A549 (cell line): ENCODE measurements at regions not wholly inside any gene's neighbourhood (a gene's known extent, or its start where the extent isn't known, plus 50 kb on each side); places are given as distances from the start of the nearest gene placed in this dataset.

Source experiments
- ATAC-seq, 2 experiments: fragments of 200-7000 bp in 1 of 2; fragments of >200 bp in 1 of 2; cut with Nextera tagmentation in 1 of 2; cut with Tn5 transposase in 1 of 2; 3 replicates each; pipeline versions ENCODE4 v1.8.0 to v1.9.1; 2018 to 2020; ENCODE audit warnings: mild to moderate bottlenecking in 1 of 2, moderate library complexity in 1 of 2
- CTCF ChIA-PET: fragments of 300-600 bp; sonication (Branson Sonifier 250); formaldehyde crosslinking; extraction: SDS; loops from one replicate; lab custom pipeline; 2021; ENCODE audit warnings: antibody characterized with exemption, inconsistent platforms; lab: Yijun Ruan, JAX
- POLR2A ChIA-PET: fragments of 350-600 bp; formaldehyde crosslinking; extraction: SDS; loops from one replicate; lab custom pipeline; 2021; ENCODE audit warnings: antibody characterized with exemption, inconsistent platforms; lab: Yijun Ruan, JAX
- DNase-seq, 2 experiments: peaks; one replicate each; pipeline versions ENCODE4 v3.0.0 to v3.0.0-alpha.2; 2011 to 2016; ENCODE audit warnings: low read depth in 1 of 2, low spot score in 1 of 2
- FAIRE-seq: peaks from 2 replicates; lab custom pipeline; 2011; peaks lifted over from hg19 to GRCh38; lab: Jason Lieb, UNC
- H3K27ac ChIP-seq, 2 experiments: fragments of >200 bp; sonication (Bioruptor Twin); formaldehyde crosslinking; 3 replicates each; pipeline ENCODE4 v1.5.1; 2016 to 2017
- H3K4me1 ChIP-seq: fragments of >200 bp; sonication (Bioruptor Twin); formaldehyde crosslinking; 3 replicates; pipeline ENCODE4 v1.6.1; 2016
- H3K4me2 ChIP-seq: fragments of >200 bp; sonication (Bioruptor Twin); formaldehyde crosslinking; 3 replicates; pipeline ENCODE4 v1.6.1; 2016
- H3K4me3 ChIP-seq: fragments of >200 bp; sonication (Bioruptor Twin); formaldehyde crosslinking; 3 replicates; pipeline ENCODE4 v1.5.1; 2016
- H3K9me3 ChIP-seq: fragments of >200 bp; sonication (Bioruptor Twin); formaldehyde crosslinking; 3 replicates; pipeline ENCODE4 v1.6.1; 2016
- CBX8 ChIP-seq: fragments of 200-600 bp; sonication (generic); IDR thresholded peaks from 2 replicates; pipeline ENCODE4 v1.6.1; 2016
- CEBPB ChIP-seq, 2 experiments: fragments of >200 bp in 1 of 2; sonication (Bioruptor Twin) in 1 of 2; formaldehyde crosslinking in 1 of 2; IDR thresholded peaks; 2 replicates each; pipeline ENCODE4 v1.6.1; 2012 to 2016
- CHD2 ChIP-seq: fragments of 150-350 bp; IDR thresholded peaks from 2 replicates; pipeline ENCODE4 v1.6.1; 2014; ENCODE audit warnings: low read length; ENCODE audit not compliant: partially characterized antibody
- EHMT2 ChIP-seq: fragments of 200-600 bp; sonication (generic); IDR thresholded peaks from 2 replicates; pipeline ENCODE4 v1.6.1; 2016; ENCODE audit warnings: antibody characterized with exemption, low read depth, mild to moderate bottlenecking, moderate library complexity
- EP300 ChIP-seq, 2 experiments: fragments of >200 bp; sonication (Bioruptor Twin); formaldehyde crosslinking; IDR thresholded peaks; 2 replicates in 1 of 2; 3 replicates in 1 of 2; pipeline ENCODE4 v1.6.1; 2016 to 2017
- ESRRA ChIP-seq: fragments of 150-350 bp; IDR thresholded peaks from 2 replicates; pipeline ENCODE4 v1.6.1; 2014; ENCODE audit warnings: mild to moderate bottlenecking, low read length, borderline replicate concordance
- FOSB ChIP-seq: fragments of 250-450 bp; sonication (Bioruptor Pico); IDR thresholded peaks from 2 replicates; pipeline ENCODE4 v1.5.0; 2020; ENCODE audit warnings: mild to moderate bottlenecking, moderate library complexity
- FOXS1 ChIP-seq: fragments of 250-450 bp; sonication (Bioruptor Pico); IDR thresholded peaks from 2 replicates; pipeline ENCODE4 v1.5.0; 2020; ENCODE audit warnings: mild to moderate bottlenecking, moderate library complexity
- GATA3 ChIP-seq: IDR thresholded peaks from 2 replicates; pipeline ENCODE4 v1.6.1; 2012; ENCODE audit warnings: borderline replicate concordance
- HDAC2 ChIP-seq: fragments of 200-600 bp; sonication (generic); IDR thresholded peaks from 2 replicates; pipeline ENCODE4 v1.6.1; 2016
- HEYL ChIP-seq: fragments of 250-450 bp; sonication (Bioruptor Pico); IDR thresholded peaks from 2 replicates; pipeline ENCODE4 v1.8.0; 2021; ENCODE audit warnings: mild to moderate bottlenecking, moderate library complexity
- HOXB5 ChIP-seq: fragments of 250-450 bp; sonication (Bioruptor Pico); IDR thresholded peaks from 2 replicates; pipeline ENCODE4 v1.5.0; 2020; ENCODE audit warnings: mild to moderate bottlenecking, moderate library complexity
- JUN ChIP-seq, 2 experiments: fragments of >200 bp; sonication (Bioruptor Twin); formaldehyde crosslinking; IDR thresholded peaks; 2 replicates in 1 of 2; 3 replicates in 1 of 2; pipeline ENCODE4 v1.6.1; 2016 to 2017
- JUNB ChIP-seq: fragments of >200 bp; sonication (Bioruptor Twin); formaldehyde crosslinking; IDR thresholded peaks from 2 replicates; pipeline ENCODE4 v1.6.1; 2016
- MAZ ChIP-seq: fragments of 150-350 bp; IDR thresholded peaks from 2 replicates; pipeline ENCODE4 v1.6.1; 2014; ENCODE audit warnings: antibody characterized with exemption, low read depth, low read length, borderline replicate concordance
- MYC ChIP-seq: IDR thresholded peaks from 2 replicates; pipeline ENCODE4 v1.6.1; 2012; ENCODE audit warnings: mild to moderate bottlenecking, inconsistent platforms, low read length, improper control_type of control experiment, borderline replicate concordance
- POLR2AphosphoS2 ChIP-seq: conservative IDR thresholded peaks from 2 replicates; pipeline ENCODE4 v1.6.1; 2012; ENCODE audit warnings: low read length, improper control_type of control experiment, inconsistent platforms
- RAD21 ChIP-seq, 2 experiments: fragments of >200 bp in 1 of 2; sonication (Bioruptor Twin) in 1 of 2; formaldehyde crosslinking in 1 of 2; IDR thresholded peaks in 1 of 2; conservative IDR thresholded peaks in 1 of 2; 2 replicates in 1 of 2; 3 replicates in 1 of 2; pipeline ENCODE4 v1.6.1; 2012 to 2018; ENCODE audit warnings: inconsistent platforms in 1 of 2
- RARB ChIP-seq: fragments of 250-450 bp; sonication (Bioruptor Pico); IDR thresholded peaks from 2 replicates; pipeline ENCODE4 v1.8.0; 2021; ENCODE audit warnings: mild to moderate bottlenecking, moderate library complexity
- RFX5 ChIP-seq: fragments of 450-650 bp; IDR thresholded peaks from 2 replicates; pipeline ENCODE4 v1.7.1; 2014; ENCODE audit warnings: antibody characterized with exemption, mild to moderate bottlenecking, moderate library complexity
- RNF2 ChIP-seq: fragments of 200-600 bp; sonication (generic); IDR thresholded peaks from 2 replicates; pipeline ENCODE4 v1.6.1; 2016; ENCODE audit warnings: low read depth, mild to moderate bottlenecking, antibody characterized with exemption, moderate library complexity, borderline replicate concordance
- SREBF2 ChIP-seq: fragments of 450-650 bp; IDR thresholded peaks from 2 replicates; pipeline ENCODE4 v1.6.1; 2014; ENCODE audit warnings: mild to moderate bottlenecking, moderate library complexity
- TFCP2L1 ChIP-seq: fragments of 250-450 bp; sonication (Bioruptor Pico); IDR thresholded peaks from 2 replicates; pipeline ENCODE4 v1.5.0; 2021; ENCODE audit warnings: mild to moderate bottlenecking
- ZC3H11A ChIP-seq: fragments of 450-650 bp; IDR thresholded peaks from 2 replicates; pipeline ENCODE4 v1.6.1; 2014; ENCODE audit warnings: antibody characterized with exemption, mild to moderate bottlenecking
- ZSCAN20 ChIP-seq: fragments of 250-450 bp; sonication (Bioruptor Pico); IDR thresholded peaks from 2 replicates; pipeline ENCODE4 v1.8.0; 2022; ENCODE audit warnings: mild to moderate bottlenecking, moderate library complexity
- WGBS: methylation state at CpG from one replicate; pipeline ENCODE4 v1.1.6; 2017; ENCODE audit errors: missing lambda C conversion rate; 5-methylcytosine and 5-hydroxymethylcytosine counted together
- TF ChIP-seq, protein P1 (sequence below): fragments of 150-350 bp; IDR thresholded peaks from 2 replicates; pipeline ENCODE4 v1.6.1; 2014; ENCODE audit warnings: low read depth, mild to moderate bottlenecking, low read length
- TF ChIP-seq, protein P2 (sequence below): fragments of >200 bp; sonication (Bioruptor Twin); formaldehyde crosslinking; IDR thresholded peaks from 3 replicates; pipeline ENCODE4 v1.5.1; 2016
- TF ChIP-seq, protein P3 (sequence below): IDR thresholded peaks from 2 replicates; pipeline ENCODE4 v1.6.1; 2012
- TF ChIP-seq, protein P4 (sequence below): fragments of 250-450 bp; sonication (Bioruptor Pico); IDR thresholded peaks from 2 replicates; pipeline ENCODE4 v1.5.0; 2020; ENCODE audit warnings: low read depth, mild to moderate bottlenecking, moderate library complexity

DNA sequence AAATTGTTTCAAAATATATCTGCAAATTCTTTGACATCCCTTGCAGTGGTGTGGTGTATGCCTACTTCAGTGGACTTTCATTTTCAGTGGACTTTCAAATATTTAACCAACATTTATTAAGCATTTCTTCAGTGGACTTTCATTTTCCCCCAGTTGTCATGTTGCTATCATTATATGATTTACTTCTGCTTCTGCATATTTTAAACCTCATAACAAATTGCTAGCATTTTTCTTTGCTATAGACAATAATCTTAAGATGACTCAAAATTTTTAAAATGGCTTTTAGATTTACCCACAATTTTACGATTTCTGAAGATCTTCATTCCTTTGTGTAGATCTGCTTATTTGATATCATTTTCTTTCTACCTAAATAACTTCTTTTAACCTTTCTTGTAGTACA is 592.7 kb upstream of the SLC35B3 start:
- TF ChIP-seq ZSCAN20 (CRISPR knock-in tag) (no peak), MYC (no peak), TFCP2L1 (CRISPR knock-in tag) (no peak), HOXB5 (CRISPR knock-in tag) (no peak), HEYL (CRISPR knock-in tag) (no peak), JUN (IDR thresholded peaks at IDR 0.05) (no peak), CHD2 (no peak), EP300 (IDR thresholded peaks at IDR 0.05) (no peak), RFX5 (no peak), CEBPB (IDR thresholded peaks at IDR 0.05) (no peak)
- TF ChIP-seq, protein P1, sequence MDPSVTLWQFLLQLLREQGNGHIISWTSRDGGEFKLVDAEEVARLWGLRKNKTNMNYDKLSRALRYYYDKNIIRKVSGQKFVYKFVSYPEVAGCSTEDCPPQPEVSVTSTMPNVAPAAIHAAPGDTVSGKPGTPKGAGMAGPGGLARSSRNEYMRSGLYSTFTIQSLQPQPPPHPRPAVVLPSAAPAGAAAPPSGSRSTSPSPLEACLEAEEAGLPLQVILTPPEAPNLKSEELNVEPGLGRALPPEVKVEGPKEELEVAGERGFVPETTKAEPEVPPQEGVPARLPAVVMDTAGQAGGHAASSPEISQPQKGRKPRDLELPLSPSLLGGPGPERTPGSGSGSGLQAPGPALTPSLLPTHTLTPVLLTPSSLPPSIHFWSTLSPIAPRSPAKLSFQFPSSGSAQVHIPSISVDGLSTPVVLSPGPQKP, result no peak
- TF ChIP-seq, protein P2, sequence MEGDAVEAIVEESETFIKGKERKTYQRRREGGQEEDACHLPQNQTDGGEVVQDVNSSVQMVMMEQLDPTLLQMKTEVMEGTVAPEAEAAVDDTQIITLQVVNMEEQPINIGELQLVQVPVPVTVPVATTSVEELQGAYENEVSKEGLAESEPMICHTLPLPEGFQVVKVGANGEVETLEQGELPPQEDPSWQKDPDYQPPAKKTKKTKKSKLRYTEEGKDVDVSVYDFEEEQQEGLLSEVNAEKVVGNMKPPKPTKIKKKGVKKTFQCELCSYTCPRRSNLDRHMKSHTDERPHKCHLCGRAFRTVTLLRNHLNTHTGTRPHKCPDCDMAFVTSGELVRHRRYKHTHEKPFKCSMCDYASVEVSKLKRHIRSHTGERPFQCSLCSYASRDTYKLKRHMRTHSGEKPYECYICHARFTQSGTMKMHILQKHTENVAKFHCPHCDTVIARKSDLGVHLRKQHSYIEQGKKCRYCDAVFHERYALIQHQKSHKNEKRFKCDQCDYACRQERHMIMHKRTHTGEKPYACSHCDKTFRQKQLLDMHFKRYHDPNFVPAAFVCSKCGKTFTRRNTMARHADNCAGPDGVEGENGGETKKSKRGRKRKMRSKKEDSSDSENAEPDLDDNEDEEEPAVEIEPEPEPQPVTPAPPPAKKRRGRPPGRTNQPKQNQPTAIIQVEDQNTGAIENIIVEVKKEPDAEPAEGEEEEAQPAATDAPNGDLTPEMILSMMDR, result no peak
- ChIA-PET POLR2A (no interaction called here), CTCF (no interaction called here)
- no peak for FAIRE-seq
- no peak for DNase-seq
- no peak for ATAC-seq
- no peak overlapping the region for H3K4me2 ChIP-seq
- WGBS, result 9% methylated on average over 1 of the region's 1 CpG
- no peak overlapping the region for H3K27ac ChIP-seq
- no peaks in the 10 kb centered on the region for H3K9me3 ChIP-seq
- no peaks in the 10 kb centered on the region for H3K4me1 ChIP-seq
- no peak overlapping the region for H3K4me3 ChIP-seq

DNA sequence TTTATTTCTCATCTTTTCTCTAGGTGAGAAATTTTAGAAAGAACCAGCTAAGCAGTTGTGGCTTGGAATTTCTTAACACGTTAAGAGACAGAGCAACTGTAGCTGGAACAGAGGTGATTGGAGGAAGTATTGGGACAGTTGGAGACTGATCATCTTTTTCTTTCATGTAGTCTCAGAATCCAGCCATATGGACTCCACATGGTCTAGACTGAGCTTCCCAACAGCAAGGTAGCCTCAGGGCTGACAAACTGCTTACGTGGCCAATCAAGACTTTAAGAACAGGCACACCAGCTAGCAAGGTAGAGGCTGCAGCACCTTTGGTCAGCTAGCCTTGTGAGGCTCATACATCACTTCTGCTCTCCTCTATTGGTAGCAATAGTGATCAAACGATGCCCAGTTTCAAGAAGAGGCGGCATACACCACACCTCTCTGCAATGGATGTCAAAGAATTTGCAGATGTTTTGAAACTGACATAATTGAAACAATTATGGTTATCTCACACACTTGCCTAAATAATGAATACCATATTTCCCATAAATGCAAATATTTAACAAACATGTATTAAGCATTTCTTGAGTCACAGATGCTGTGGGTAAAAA is 590.5 kb upstream of the SLC35B3 start:
- FAIRE-seq, result no peak
- Histone ChIP-seq H3K27ac (no peak overlapping the region), H3K9me3 (no peaks in the 10 kb centered on the region), H3K4me2 (no peak overlapping the region), H3K4me3 (no peak overlapping the region), H3K4me1 (no peaks in the 10 kb centered on the region)
- no peak for ATAC-seq
- POLR2A ChIA-PET, result no interaction called here
- CTCF ChIA-PET, result interaction anchor here (1.0 kb wide), 1 partner anchor 1403 kb away, joined by 3 read pairs; no protein-coding TSS in a partner anchor
- TF ChIP-seq, protein P2, result no peak
- TF ChIP-seq POLR2AphosphoS2, result no peak
- TF ChIP-seq ZSCAN20 (CRISPR knock-in tag), result no peak
- TF ChIP-seq FOSB (CRISPR knock-in tag), result no peak
- TF ChIP-seq JUNB, result no peak
- TF ChIP-seq, protein P3, sequence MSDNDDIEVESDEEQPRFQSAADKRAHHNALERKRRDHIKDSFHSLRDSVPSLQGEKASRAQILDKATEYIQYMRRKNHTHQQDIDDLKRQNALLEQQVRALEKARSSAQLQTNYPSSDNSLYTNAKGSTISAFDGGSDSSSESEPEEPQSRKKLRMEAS, result no peak
- TF ChIP-seq SREBF2, result no peak
- no peak for TF ChIP-seq GATA3
- TF ChIP-seq, protein P4, sequence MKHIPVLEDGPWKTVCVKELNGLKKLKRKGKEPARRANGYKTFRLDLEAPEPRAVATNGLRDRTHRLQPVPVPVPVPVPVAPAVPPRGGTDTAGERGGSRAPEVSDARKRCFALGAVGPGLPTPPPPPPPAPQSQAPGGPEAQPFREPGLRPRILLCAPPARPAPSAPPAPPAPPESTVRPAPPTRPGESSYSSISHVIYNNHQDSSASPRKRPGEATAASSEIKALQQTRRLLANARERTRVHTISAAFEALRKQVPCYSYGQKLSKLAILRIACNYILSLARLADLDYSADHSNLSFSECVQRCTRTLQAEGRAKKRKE (CRISPR knock-in tag), result no peak
- no peak for TF ChIP-seq ESRRA
- TF ChIP-seq FOXS1 (CRISPR knock-in tag), result no peak
- TF ChIP-seq, protein P1, result no peak
- TF ChIP-seq MAZ, result no peak
- TF ChIP-seq RARB, result no peak
- no peak for TF ChIP-seq RNF2
- TF ChIP-seq CBX8, result no peak
- no peak for TF ChIP-seq EHMT2
- no peak for TF ChIP-seq RAD21 (conservative IDR thresholded peaks at IDR 0.05 in 1 of 2, IDR thresholded peaks at IDR 0.05 in 1 of 2)
- TF ChIP-seq ZC3H11A, result no peak
- TF ChIP-seq HDAC2, result no peak
- no peak for DNase-seq
- 31% methylated on average over 4 of the region's 4 CpGs for WGBS
